Cardiac fibroblast (primary cell): ENCODE measurements at regions not wholly inside any gene's neighbourhood (a gene's known extent, or its start where the extent isn't known, plus 50 kb on each side); places are given as distances from the start of the nearest gene placed in this dataset.
"Not testable (repeated sequence)": the region's sequence is repeated elsewhere in the genome, so short reads cannot be mapped to it uniquely, and the experiment has no call there.

ENCODE experiments used
- DNase-seq, 2 donors: peaks; one replicate each; pipeline versions ENCODE4 v3.0.0 to v3.0.0-alpha.2; 2010; ENCODE audit warnings: low read depth in 2 of 2
- H3K4me3 ChIP-seq, 2 donors: replicated peaks in 1 of 2; 1 replicate in 1 of 2; 2 replicates in 1 of 2; pipeline ENCODE4 v1.5.1; 2011; ENCODE audit warnings: low read depth in 2 of 2, low read length in 2 of 2, mild to moderate bottlenecking in 2 of 2, moderate library complexity in 1 of 2
- CTCF ChIP-seq: IDR thresholded peaks from one replicate; pipeline ENCODE4 v1.5.1; 2011; ENCODE audit warnings: low read depth, mild to moderate bottlenecking, low read length, inconsistent platforms

GRCh38 chr2:65969161-65969560 lies 465.8 kb upstream of the MEIS1 start:
- no peak for DNase-seq

GRCh38 chr2:65963303-65963702 lies 471.6 kb upstream of the MEIS1 start:
- not testable (repeated sequence) for DNase-seq, H3K4me3 ChIP-seq

More at GRCh38 chr2:65969161-65969560, 465.8 kb upstream of the MEIS1 start:
- H3K4me3 ChIP-seq, result no peak overlapping the region
- TF ChIP-seq CTCF, result no peak

GRCh38 chr2:65960953-65961352 lies 474.0 kb upstream of the MEIS1 start:
- no peak for TF ChIP-seq CTCF
- DNase-seq, result no peak

GRCh38 chr2:65957886-65958285 lies 477.0 kb upstream of the MEIS1 start:
- no peak for TF ChIP-seq CTCF
- no peak for DNase-seq
- no peak overlapping the region for H3K4me3 ChIP-seq

More at GRCh38 chr2:65960953-65961352, 474.0 kb upstream of the MEIS1 start:
- H3K4me3 ChIP-seq, result no peak overlapping the region

GRCh38 chr2:65957454-65957853 lies 477.5 kb upstream of the MEIS1 start:
- H3K4me3 ChIP-seq, result no peak overlapping the region
- DNase-seq, result no peak
- TF ChIP-seq CTCF, result no peak

- no peak overlapping the region for H3K4me3 ChIP-seq
- no peak for DNase-seq
- TF ChIP-seq CTCF, result no peak
These were observed 479.7 kb upstream of the MEIS1 start for GRCh38 chr2:65955259-65955658.

GRCh38 chr2:65952966-65953761 lies 481.8 kb upstream of the MEIS1 start:
- TF ChIP-seq CTCF, result no peak
- no peak for DNase-seq

More at GRCh38 chr2:65952966-65953761, 481.8 kb upstream of the MEIS1 start:
- H3K4me3 ChIP-seq, result no peak overlapping the region
